ENCODE measurements at regions not wholly inside any gene's neighbourhood (a gene's known extent, or its start where the extent isn't known, plus 50 kb on each side); places are given as distances from the start of the nearest gene placed in this dataset.

- Mint-ChIP-seq H3K4me1 (no peaks in the 10 kb centered on the region), H3K27ac (no peak overlapping the region), H3K36me3 (ENCODE audit: low read depth) (no peaks in the 10 kb centered on the region), H3K4me3 (no peak overlapping the region), H3K27me3 (peaks cover 36% of the 10 kb centered on the region)
- H3K9me3 ChIP-seq (ENCODE audit: control insufficient read depth, low read length, poor library complexity, severe bottlenecking), result no peaks in the 10 kb centered on the region
- ATAC-seq (no peak), DNase-seq (no peak)
Observed at GRCh38 chr9:90393365-90394152, 249.1 kb downstream of the DIRAS2 start.

GRCh38 chr9:90394871-90395270, 247.8 kb downstream of the DIRAS2 start:
- ATAC-seq, result no peak
- H3K9me3 ChIP-seq (ENCODE audit: control insufficient read depth, low read length, poor library complexity, severe bottlenecking), result no peaks in the 10 kb centered on the region
- DNase-seq, result no peak
- no peak overlapping the region for H3K4me3 Mint-ChIP-seq
- H3K4me1 Mint-ChIP-seq, result no peaks in the 10 kb centered on the region
- no peaks in the 10 kb centered on the region for H3K36me3 Mint-ChIP-seq (ENCODE audit: low read depth)
- H3K27ac Mint-ChIP-seq, result no peak overlapping the region
- peaks cover 30% of the 10 kb centered on the region for H3K27me3 Mint-ChIP-seq

GRCh38 chr9:90400091-90400490, 242.5 kb downstream of the DIRAS2 start:
- ATAC-seq, result no peak
- Mint-ChIP-seq H3K36me3 (ENCODE audit: low read depth) (peaks cover 2% of the 10 kb centered on the region), H3K4me1 (no peaks in the 10 kb centered on the region)

GRCh38 chr9:90408659-90409058, 234.0 kb downstream of the DIRAS2 start:
- ATAC-seq (no peak), DNase-seq (no peak)
- H3K9me3 ChIP-seq (ENCODE audit: control insufficient read depth, low read length, poor library complexity, severe bottlenecking), result no peaks in the 10 kb centered on the region
- H3K27ac Mint-ChIP-seq, result no peak overlapping the region
- no peaks in the 10 kb centered on the region for H3K4me1 Mint-ChIP-seq
- no peaks in the 10 kb centered on the region for H3K27me3 Mint-ChIP-seq
- no peaks in the 10 kb centered on the region for H3K36me3 Mint-ChIP-seq (ENCODE audit: low read depth)
- no peak overlapping the region for H3K4me3 Mint-ChIP-seq

More at GRCh38 chr9:90400091-90400490, 242.5 kb downstream of the DIRAS2 start:
- no peak for DNase-seq
- no peaks in the 10 kb centered on the region for H3K9me3 ChIP-seq (ENCODE audit: control insufficient read depth, low read length, poor library complexity, severe bottlenecking)
- H3K4me3 Mint-ChIP-seq, result no peak overlapping the region
- H3K27me3 Mint-ChIP-seq, result peaks cover 38% of the 10 kb centered on the region
- H3K27ac Mint-ChIP-seq, result no peak overlapping the region

- no peak overlapping the region for H3K4me3 Mint-ChIP-seq
- H3K27ac Mint-ChIP-seq, result no peak overlapping the region
- DNase-seq, result no peak
Observed at GRCh38 chr9:90419221-90419851, 223.3 kb downstream of the DIRAS2 start.

GRCh38 chr9:90420211-90420610, 222.4 kb downstream of the DIRAS2 start:
- Mint-ChIP-seq H3K4me1 (no peaks in the 10 kb centered on the region), H3K27me3 (peaks cover 29% of the 10 kb centered on the region), H3K36me3 (ENCODE audit: low read depth) (no peaks in the 10 kb centered on the region), H3K27ac (no peak overlapping the region), H3K4me3 (no peak overlapping the region)
- DNase-seq (no peak), ATAC-seq (no peak)
- no peaks in the 10 kb centered on the region for H3K9me3 ChIP-seq (ENCODE audit: control insufficient read depth, low read length, poor library complexity, severe bottlenecking)

More at GRCh38 chr9:90419221-90419851, 223.3 kb downstream of the DIRAS2 start:
- Mint-ChIP-seq H3K4me1 (no peaks in the 10 kb centered on the region), H3K36me3 (ENCODE audit: low read depth) (no peaks in the 10 kb centered on the region), H3K27me3 (peaks cover 24% of the 10 kb centered on the region)
- no peaks in the 10 kb centered on the region for H3K9me3 ChIP-seq (ENCODE audit: control insufficient read depth, low read length, poor library complexity, severe bottlenecking)
- ATAC-seq, result no peak

- no peaks in the 10 kb centered on the region for H3K4me1 Mint-ChIP-seq
- no peaks in the 10 kb centered on the region for H3K36me3 Mint-ChIP-seq (ENCODE audit: low read depth)
- H3K9me3 ChIP-seq (ENCODE audit: control insufficient read depth, low read length, poor library complexity, severe bottlenecking), result no peaks in the 10 kb centered on the region
- no peak overlapping the region for H3K27ac Mint-ChIP-seq
- DNase-seq, result no peak
- peaks cover 33% of the 10 kb centered on the region for H3K27me3 Mint-ChIP-seq
- H3K4me3 Mint-ChIP-seq, result no peak overlapping the region
- no peak for ATAC-seq
Observed at GRCh38 chr9:90420768-90421513, 221.7 kb downstream of the DIRAS2 start.

GRCh38 chr9:90421786-90422185, 220.8 kb downstream of the DIRAS2 start:
- Mint-ChIP-seq H3K27ac (no peak overlapping the region), H3K27me3 (peaks cover 33% of the 10 kb centered on the region)

GRCh38 chr9:90423661-90424193, 218.9 kb downstream of the DIRAS2 start:
- Mint-ChIP-seq H3K36me3 (ENCODE audit: low read depth) (no peaks in the 10 kb centered on the region), H3K4me3 (no peak overlapping the region), H3K27ac (no peak overlapping the region), H3K27me3 (peaks cover 29% of the 10 kb centered on the region), H3K4me1 (no peaks in the 10 kb centered on the region)
- ATAC-seq (no peak), DNase-seq (no peak)
- H3K9me3 ChIP-seq (ENCODE audit: control insufficient read depth, low read length, poor library complexity, severe bottlenecking), result no peaks in the 10 kb centered on the region

More at GRCh38 chr9:90421786-90422185, 220.8 kb downstream of the DIRAS2 start:
- DNase-seq (no peak), ATAC-seq (no peak)
- H3K4me1 Mint-ChIP-seq, result no peaks in the 10 kb centered on the region
- no peaks in the 10 kb centered on the region for H3K9me3 ChIP-seq (ENCODE audit: control insufficient read depth, low read length, poor library complexity, severe bottlenecking)
- H3K36me3 Mint-ChIP-seq (ENCODE audit: low read depth), result no peaks in the 10 kb centered on the region
- H3K4me3 Mint-ChIP-seq, result no peak overlapping the region

- no peak for ATAC-seq
- Mint-ChIP-seq H3K4me1 (no peaks in the 10 kb centered on the region), H3K27ac (no peak overlapping the region), H3K27me3 (peaks cover 34% of the 10 kb centered on the region), H3K4me3 (no peak overlapping the region), H3K36me3 (ENCODE audit: low read depth) (no peaks in the 10 kb centered on the region)
- no peaks in the 10 kb centered on the region for H3K9me3 ChIP-seq (ENCODE audit: control insufficient read depth, low read length, poor library complexity, severe bottlenecking)
- no peak for DNase-seq
Observed at GRCh38 chr9:90428517-90428916, 214.1 kb downstream of the DIRAS2 start.

- Mint-ChIP-seq H3K27me3 (peaks cover 36% of the 10 kb centered on the region), H3K27ac (no peak overlapping the region), H3K36me3 (ENCODE audit: low read depth) (no peaks in the 10 kb centered on the region), H3K4me1 (no peaks in the 10 kb centered on the region), H3K4me3 (no peak overlapping the region)
- DNase-seq (no peak), ATAC-seq (no peak)
- no peaks in the 10 kb centered on the region for H3K9me3 ChIP-seq (ENCODE audit: control insufficient read depth, low read length, poor library complexity, severe bottlenecking)
Observed at GRCh38 chr9:90432951-90433350, 209.7 kb downstream of the DIRAS2 start.

GRCh38 chr9:90433398-90433941, 209.2 kb downstream of the DIRAS2 start:
- Mint-ChIP-seq H3K4me1 (no peaks in the 10 kb centered on the region), H3K27ac (no peak overlapping the region), H3K4me3 (no peak overlapping the region), H3K27me3 (peaks cover 36% of the 10 kb centered on the region), H3K36me3 (ENCODE audit: low read depth) (no peaks in the 10 kb centered on the region)
- ATAC-seq, result no peak
- no peak for DNase-seq
- H3K9me3 ChIP-seq (ENCODE audit: control insufficient read depth, low read length, poor library complexity, severe bottlenecking), result no peaks in the 10 kb centered on the region

GRCh38 chr9:90441814-90442213, 200.8 kb downstream of the DIRAS2 start:
- H3K36me3 Mint-ChIP-seq (ENCODE audit: low read depth), result no peaks in the 10 kb centered on the region

More at GRCh38 chr9:90441814-90442213, 200.8 kb downstream of the DIRAS2 start:
- ATAC-seq, result no peak
- Mint-ChIP-seq H3K4me3 (no peak overlapping the region), H3K4me1 (no peaks in the 10 kb centered on the region), H3K27me3 (peaks cover 21% of the 10 kb centered on the region), H3K27ac (no peak overlapping the region)
- H3K9me3 ChIP-seq (ENCODE audit: control insufficient read depth, low read length, poor library complexity, severe bottlenecking), result no peaks in the 10 kb centered on the region
- no peak for DNase-seq
